Karpas-422 (cell line): ENCODE measurements at regions not wholly inside any gene's neighbourhood (a gene's known extent, or its start where the extent isn't known, plus 50 kb on each side); places are given as distances from the start of the nearest gene placed in this dataset.

ENCODE experiments used
- DNase-seq: peaks from one replicate; pipeline ENCODE4 v3.0.0-alpha.2; 2015
- H2AFZ ChIP-seq: fragments of 200-600 bp; sonication (generic); 2 replicates; pipeline ENCODE4 v1.6.1; 2014; ENCODE audit warnings: antibody characterized with exemption, low read length, mixed read lengths
- H3K27ac ChIP-seq: fragments of 200-600 bp; sonication (generic); 2 replicates; pipeline ENCODE4 v1.5.1; 2014; ENCODE audit warnings: mild to moderate bottlenecking, low read length, moderate library complexity
- H3K27me3 ChIP-seq: fragments of 200-600 bp; sonication (generic); 2 replicates; pipeline ENCODE4 v1.6.1; 2014; ENCODE audit warnings: low read length, mixed read lengths
- H3K36me3 ChIP-seq: fragments of 200-600 bp; sonication (generic); 2 replicates; pipeline ENCODE4 v1.6.1; 2014; ENCODE audit warnings: low read length, mixed read lengths; ENCODE audit not compliant: insufficient read depth
- H3K4me1 ChIP-seq: fragments of 200-600 bp; sonication (generic); 2 replicates; pipeline ENCODE4 v1.6.1; 2014; ENCODE audit warnings: mild to moderate bottlenecking, low read length, mixed read lengths
- H3K4me2 ChIP-seq: fragments of 200-600 bp; sonication (generic); 2 replicates; pipeline ENCODE4 v1.6.1; 2014; ENCODE audit warnings: low read length, low read depth, mild to moderate bottlenecking; ENCODE audit not compliant: poor library complexity, severe bottlenecking
- H3K4me3 ChIP-seq: fragments of 200-600 bp; sonication (generic); 2 replicates; pipeline ENCODE4 v1.5.1; 2014; ENCODE audit warnings: mild to moderate bottlenecking, antibody characterized with exemption, low read length, mixed read lengths
- H3K79me2 ChIP-seq: fragments of 200-600 bp; sonication (generic); 2 replicates; pipeline ENCODE4 v1.6.1; 2014; ENCODE audit warnings: mild to moderate bottlenecking, low read length, mixed read lengths
- H3K9ac ChIP-seq: fragments of 200-600 bp; sonication (generic); 2 replicates; pipeline ENCODE4 v1.6.0; 2014; ENCODE audit warnings: low read length
- H3K9me2 ChIP-seq: fragments of 200-600 bp; sonication (generic), shearing (Covaris generic); replicated peaks from 2 replicates; pipeline ENCODE4 v1.6.0; 2014; ENCODE audit warnings: mild to moderate bottlenecking, low read length, moderate library complexity; ENCODE audit not compliant: insufficient read depth
- H3K9me3 ChIP-seq: fragments of 300-700, 200-600 bp; sonication (generic); 2 replicates; pipeline ENCODE4 v1.6.1; 2014; ENCODE audit warnings: low read length, mixed read lengths
- H4K20me1 ChIP-seq: fragments of 200-600 bp; sonication (generic); 2 replicates; pipeline ENCODE4 v1.6.1; 2014; ENCODE audit warnings: mild to moderate bottlenecking, antibody characterized with exemption, low read length, low read depth; ENCODE audit not compliant: insufficient read depth

- Histone ChIP-seq H3K27ac (no peak overlapping the region), H3K9me3 (no peaks in the 10 kb centered on the region), H3K4me2 (no peak overlapping the region), H3K4me3 (no peak overlapping the region), H3K27me3 (no peaks in the 10 kb centered on the region), H3K9ac (no peak overlapping the region), H3K4me1 (no peaks in the 10 kb centered on the region), H4K20me1 (no peaks in the 10 kb centered on the region), H3K79me2 (no peaks in the 10 kb centered on the region), H2AFZ (no peak overlapping the region), H3K36me3 (no peaks in the 10 kb centered on the region), H3K9me2 (no peaks in the 10 kb centered on the region)
- DNase-seq = no peak
Measured at GRCh38 chr22:34913826-34914225, 152.1 kb upstream of the ISX start.

GRCh38 chr22:34914846-34915245 lies 151.1 kb upstream of the ISX start:
- H3K4me1 ChIP-seq = no peaks in the 10 kb centered on the region
- H3K9me3 ChIP-seq = no peaks in the 10 kb centered on the region
- H3K36me3 ChIP-seq = no peaks in the 10 kb centered on the region
- DNase-seq = no peak
- H2AFZ ChIP-seq = no peak overlapping the region
- H3K27ac ChIP-seq = no peak overlapping the region
- H3K9me2 ChIP-seq = no peaks in the 10 kb centered on the region
- H3K4me3 ChIP-seq = no peak overlapping the region
- H3K9ac ChIP-seq = no peak overlapping the region
- H3K79me2 ChIP-seq = no peaks in the 10 kb centered on the region
- H3K4me2 ChIP-seq = no peak overlapping the region
- no peaks in the 10 kb centered on the region for H4K20me1 ChIP-seq
- H3K27me3 ChIP-seq = no peaks in the 10 kb centered on the region

- Histone ChIP-seq H2AFZ (no peak overlapping the region), H3K27me3 (no peaks in the 10 kb centered on the region), H3K4me2 (no peak overlapping the region), H3K4me1 (no peaks in the 10 kb centered on the region), H4K20me1 (no peaks in the 10 kb centered on the region), H3K36me3 (no peaks in the 10 kb centered on the region), H3K9ac (no peak overlapping the region), H3K9me2 (no peaks in the 10 kb centered on the region), H3K9me3 (no peaks in the 10 kb centered on the region), H3K79me2 (no peaks in the 10 kb centered on the region), H3K27ac (no peak overlapping the region), H3K4me3 (no peak overlapping the region)
- no peak for DNase-seq
Measured at GRCh38 chr22:34917239-34917638, 148.7 kb upstream of the ISX start.

- no peak for DNase-seq
- H3K9ac ChIP-seq = no peak overlapping the region
- H3K4me3 ChIP-seq = no peak overlapping the region
- H3K9me2 ChIP-seq = no peaks in the 10 kb centered on the region
- H2AFZ ChIP-seq = no peak overlapping the region
- H3K79me2 ChIP-seq = no peaks in the 10 kb centered on the region
- H3K27me3 ChIP-seq = no peaks in the 10 kb centered on the region
- no peaks in the 10 kb centered on the region for H4K20me1 ChIP-seq
- H3K9me3 ChIP-seq = no peaks in the 10 kb centered on the region
- H3K27ac ChIP-seq = no peak overlapping the region
- H3K4me2 ChIP-seq = no peak overlapping the region
- no peaks in the 10 kb centered on the region for H3K36me3 ChIP-seq
- H3K4me1 ChIP-seq = no peaks in the 10 kb centered on the region
Measured at GRCh38 chr22:34931026-34931425, 134.9 kb upstream of the ISX start.

GRCh38 chr22:34934261-34934660 lies 131.7 kb upstream of the ISX start:
- no peak overlapping the region for H3K4me3 ChIP-seq
- no peaks in the 10 kb centered on the region for H3K36me3 ChIP-seq
- H3K27ac ChIP-seq = no peak overlapping the region
- no peak overlapping the region for H3K4me2 ChIP-seq
- no peak overlapping the region for H2AFZ ChIP-seq
- H3K4me1 ChIP-seq = no peaks in the 10 kb centered on the region
- H3K27me3 ChIP-seq = no peaks in the 10 kb centered on the region
- no peaks in the 10 kb centered on the region for H4K20me1 ChIP-seq
- DNase-seq = no peak
- H3K9ac ChIP-seq = no peak overlapping the region
- no peaks in the 10 kb centered on the region for H3K9me2 ChIP-seq
- H3K79me2 ChIP-seq = no peaks in the 10 kb centered on the region
- H3K9me3 ChIP-seq = no peaks in the 10 kb centered on the region

- no peaks in the 10 kb centered on the region for H3K79me2 ChIP-seq
- H3K36me3 ChIP-seq = no peaks in the 10 kb centered on the region
- no peaks in the 10 kb centered on the region for H3K9me2 ChIP-seq
- no peak overlapping the region for H3K27ac ChIP-seq
- no peak overlapping the region for H3K9ac ChIP-seq
- H3K4me1 ChIP-seq = no peaks in the 10 kb centered on the region
- no peaks in the 10 kb centered on the region for H3K27me3 ChIP-seq
- H3K9me3 ChIP-seq = no peaks in the 10 kb centered on the region
- H4K20me1 ChIP-seq = no peaks in the 10 kb centered on the region
- H3K4me3 ChIP-seq = no peak overlapping the region
- H3K4me2 ChIP-seq = no peak overlapping the region
- H2AFZ ChIP-seq = no peak overlapping the region
- DNase-seq = peak; percentile 44
Measured at GRCh38 chr22:34943830-34944229, 122.1 kb upstream of the ISX start.

- no peaks in the 10 kb centered on the region for H3K27me3 ChIP-seq
- H3K4me3 ChIP-seq = no peak overlapping the region
- H3K9ac ChIP-seq = no peak overlapping the region
- H3K9me3 ChIP-seq = no peaks in the 10 kb centered on the region
- no peaks in the 10 kb centered on the region for H4K20me1 ChIP-seq
- no peak overlapping the region for H3K4me2 ChIP-seq
- no peak overlapping the region for H2AFZ ChIP-seq
- H3K36me3 ChIP-seq = no peaks in the 10 kb centered on the region
- no peaks in the 10 kb centered on the region for H3K79me2 ChIP-seq
- no peaks in the 10 kb centered on the region for H3K4me1 ChIP-seq
- DNase-seq = no peak
- no peaks in the 10 kb centered on the region for H3K9me2 ChIP-seq
- no peak overlapping the region for H3K27ac ChIP-seq
Measured at GRCh38 chr22:34946339-34946985, 119.5 kb upstream of the ISX start.

GRCh38 chr22:34950489-34950888 lies 115.5 kb upstream of the ISX start:
- Histone ChIP-seq H3K4me2 (no peak overlapping the region), H4K20me1 (no peaks in the 10 kb centered on the region), H3K9ac (no peak overlapping the region), H3K36me3 (no peaks in the 10 kb centered on the region), H3K27me3 (no peaks in the 10 kb centered on the region), H3K4me3 (no peak overlapping the region), H3K4me1 (no peaks in the 10 kb centered on the region), H3K9me2 (no peaks in the 10 kb centered on the region), H3K27ac (no peak overlapping the region), H3K79me2 (no peaks in the 10 kb centered on the region), H2AFZ (no peak overlapping the region), H3K9me3 (no peaks in the 10 kb centered on the region)
- no peak for DNase-seq

- no peaks in the 10 kb centered on the region for H3K9me3 ChIP-seq
- no peak overlapping the region for H3K4me2 ChIP-seq
- no peak overlapping the region for H2AFZ ChIP-seq
- H3K4me3 ChIP-seq = no peak overlapping the region
- no peak overlapping the region for H3K27ac ChIP-seq
- no peaks in the 10 kb centered on the region for H3K27me3 ChIP-seq
- H3K9ac ChIP-seq = no peak overlapping the region
- no peaks in the 10 kb centered on the region for H3K79me2 ChIP-seq
- no peaks in the 10 kb centered on the region for H3K36me3 ChIP-seq
- H3K9me2 ChIP-seq = no peaks in the 10 kb centered on the region
- DNase-seq = no peak
- no peaks in the 10 kb centered on the region for H4K20me1 ChIP-seq
- no peaks in the 10 kb centered on the region for H3K4me1 ChIP-seq
Measured at GRCh38 chr22:34951212-34951611, 114.7 kb upstream of the ISX start.
